NCI-H2107 treated with DMSO at 0.1 percent for 48 hours (cell line): ENCODE measurements at regions not wholly inside any gene's neighbourhood (a gene's known extent, or its start where the extent isn't known, plus 50 kb on each side); places are given as distances from the start of the nearest gene placed in this dataset.
A peak's percentile ranks its signal among the peaks of the same experiment; 100 is the strongest.

ENCODE experiments used
- DNase-seq: peaks from one replicate; lab custom pipeline; 2025; ENCODE audit not compliant: unreplicated experiment; lab: John Stamatoyannopoulos, UW

DNA sequence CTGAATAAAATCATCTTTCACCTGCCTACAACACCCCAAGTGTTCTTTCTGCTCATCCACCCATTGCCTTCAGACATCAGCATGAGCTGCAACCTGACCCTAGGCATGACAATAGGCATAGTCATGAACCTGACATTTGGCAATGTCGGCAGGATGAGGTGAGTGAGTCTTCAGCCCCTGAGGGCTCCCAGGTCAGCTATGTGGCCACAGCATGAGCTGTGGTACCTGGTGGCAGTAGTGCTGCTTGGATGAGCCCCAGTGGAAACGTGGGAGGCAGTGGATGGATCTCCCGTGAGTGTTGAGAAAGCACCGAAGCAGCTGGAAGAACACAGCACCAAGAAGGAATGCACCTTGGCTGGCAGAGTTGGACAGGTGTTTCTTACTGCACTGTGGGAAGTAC is 334.8 kb upstream of the FAR2 start:
- DNase-seq = no peak

DNA sequence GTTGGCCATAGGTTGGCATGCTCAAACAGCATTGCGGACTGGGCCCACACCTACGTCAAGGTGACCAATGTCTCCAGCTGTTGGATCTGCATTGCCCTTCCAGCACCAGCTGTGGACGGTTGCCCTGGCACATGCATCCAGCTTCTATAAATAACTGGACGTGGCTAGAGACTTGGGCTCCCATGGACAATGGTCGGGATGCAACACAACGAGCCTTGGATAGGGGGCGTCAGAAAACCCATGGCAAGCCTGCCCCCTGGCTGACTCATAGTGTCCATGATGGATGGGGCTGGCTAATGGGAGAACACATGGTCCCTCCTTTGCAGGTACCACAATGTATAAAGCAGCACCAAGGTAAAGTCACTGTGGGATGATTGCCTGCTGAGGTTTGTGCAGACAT is 331.6 kb upstream of the FAR2 start:
- no peak for DNase-seq

DNA sequence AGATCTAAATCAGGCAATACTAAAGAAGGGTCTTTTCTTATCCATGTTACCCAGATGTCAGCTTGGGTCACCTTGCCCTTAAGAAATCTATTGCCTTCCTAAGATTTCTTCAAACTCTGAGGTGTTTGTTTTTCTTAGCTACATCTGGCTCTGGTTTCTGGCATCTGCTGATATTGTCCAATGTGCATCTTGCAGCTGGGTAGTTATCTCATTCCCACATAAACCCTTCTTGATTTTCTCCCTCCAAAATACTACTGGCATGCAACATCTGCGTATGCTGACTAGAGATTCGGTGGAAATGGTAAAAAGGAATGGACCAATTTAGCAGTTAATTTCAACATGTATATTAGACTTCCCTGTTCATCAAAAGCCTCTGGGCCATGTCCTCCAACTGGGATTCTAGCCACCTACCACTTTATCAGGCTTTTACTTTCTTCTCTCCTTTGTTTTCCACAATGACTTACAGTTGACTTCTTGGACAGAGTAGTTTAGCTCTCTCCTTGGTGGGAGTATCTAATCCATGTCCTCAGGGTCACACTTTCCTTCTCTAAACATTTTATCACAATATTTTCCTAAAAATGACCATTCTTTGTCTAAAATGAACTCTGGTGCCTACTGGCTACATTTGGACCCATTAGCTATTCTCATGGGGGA is 324.8 kb upstream of the FAR2 start:
- DNase-seq = no peak

DNA sequence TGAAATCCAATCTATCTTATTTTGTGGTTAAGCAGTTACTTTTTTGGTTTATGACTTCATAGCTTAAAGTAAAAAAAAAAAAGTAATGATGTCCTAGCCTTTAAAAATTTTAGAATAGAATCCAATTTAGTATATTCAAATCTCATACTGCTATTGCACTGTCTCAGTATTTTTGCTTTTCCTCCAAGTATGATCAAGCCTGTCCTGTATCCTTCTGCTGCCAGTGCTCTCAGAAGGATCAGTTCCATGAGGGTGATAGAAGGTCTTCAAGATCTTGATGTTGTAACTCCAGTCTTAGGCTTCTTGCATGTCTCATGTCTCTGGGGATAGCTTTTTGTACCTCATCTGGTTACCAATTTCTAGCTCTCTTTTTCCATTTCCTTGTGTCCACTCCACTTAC is 324.2 kb upstream of the FAR2 start:
- DNase-seq = no peak

DNA sequence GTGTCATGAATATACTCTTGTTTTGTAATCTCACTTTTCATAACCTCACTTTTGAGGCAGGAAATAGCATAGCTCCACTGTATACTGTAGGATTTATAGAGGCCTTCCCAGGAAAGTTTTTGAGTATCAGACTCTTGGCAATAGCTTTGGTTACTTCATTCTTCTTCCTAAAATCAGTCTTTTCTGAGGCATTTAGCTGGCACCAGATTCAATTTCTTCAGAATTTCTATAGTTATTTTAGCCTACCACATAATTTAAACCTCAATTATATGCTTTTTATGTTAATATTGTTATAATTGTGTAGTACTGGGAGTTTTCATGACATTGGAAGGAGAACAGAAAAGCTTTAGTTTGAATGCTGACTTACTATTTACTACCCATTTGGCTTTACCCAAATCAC is 322.3 kb upstream of the FAR2 start:
- no peak for DNase-seq

DNA sequence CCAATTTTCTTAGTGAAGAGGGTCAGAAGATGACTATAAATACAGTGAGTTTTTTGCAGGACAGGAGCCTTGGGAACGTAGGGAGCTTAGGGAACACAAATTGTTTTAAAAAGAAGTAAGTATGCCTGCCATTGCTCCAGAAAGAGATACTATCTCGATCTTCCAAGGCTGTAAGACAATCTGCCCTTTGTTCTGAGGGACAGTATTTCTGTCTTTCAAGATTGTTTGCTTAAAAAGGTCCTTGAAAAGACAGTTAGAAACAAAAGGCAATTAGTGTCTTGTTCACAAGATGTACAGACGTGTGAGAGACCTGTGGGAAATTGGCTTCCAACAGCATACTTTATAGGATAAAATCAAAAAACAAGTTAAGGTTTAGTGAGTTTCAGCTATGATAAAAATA is 321.2 kb upstream of the FAR2 start:
- no peak for DNase-seq

DNA sequence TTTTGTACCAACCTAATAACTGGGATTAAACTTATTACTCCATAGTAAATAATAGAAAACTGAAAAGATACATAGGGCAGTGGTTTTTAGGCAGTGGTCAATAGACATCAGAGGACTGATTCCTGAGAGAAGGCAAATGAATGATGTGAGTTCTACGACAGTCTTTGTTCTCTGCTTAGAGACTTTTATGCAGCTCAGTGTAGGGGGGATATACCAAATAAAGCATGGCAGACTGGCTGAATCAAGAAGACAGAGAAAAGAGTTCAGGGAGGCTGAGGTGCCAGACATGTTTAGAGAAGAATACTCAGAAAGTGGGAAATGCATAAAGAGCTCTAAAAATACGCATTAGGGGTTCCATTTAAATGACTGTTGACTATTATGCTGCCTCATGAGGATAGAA is 320.8 kb upstream of the FAR2 start:
- no peak for DNase-seq

DNA sequence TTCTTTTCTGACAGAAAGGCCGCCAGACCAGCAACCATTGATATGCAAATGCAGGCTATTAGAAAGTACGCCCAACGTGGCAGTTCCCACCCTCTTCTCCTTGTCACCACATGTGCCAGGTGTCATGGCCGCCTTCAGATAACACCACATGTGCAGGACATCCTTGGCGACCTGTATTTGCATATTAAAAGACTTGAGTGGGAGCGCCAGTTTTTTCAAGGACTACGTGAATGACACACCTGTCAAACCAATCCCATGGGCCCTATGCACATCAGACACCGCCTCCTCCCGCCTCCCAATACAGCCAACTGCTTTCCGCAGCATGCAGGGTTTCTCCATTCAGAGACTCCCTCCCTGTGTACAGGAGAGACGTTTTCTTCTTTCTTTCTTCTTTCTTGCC is 318.6 kb upstream of the FAR2 start:
- no peak for DNase-seq

DNA sequence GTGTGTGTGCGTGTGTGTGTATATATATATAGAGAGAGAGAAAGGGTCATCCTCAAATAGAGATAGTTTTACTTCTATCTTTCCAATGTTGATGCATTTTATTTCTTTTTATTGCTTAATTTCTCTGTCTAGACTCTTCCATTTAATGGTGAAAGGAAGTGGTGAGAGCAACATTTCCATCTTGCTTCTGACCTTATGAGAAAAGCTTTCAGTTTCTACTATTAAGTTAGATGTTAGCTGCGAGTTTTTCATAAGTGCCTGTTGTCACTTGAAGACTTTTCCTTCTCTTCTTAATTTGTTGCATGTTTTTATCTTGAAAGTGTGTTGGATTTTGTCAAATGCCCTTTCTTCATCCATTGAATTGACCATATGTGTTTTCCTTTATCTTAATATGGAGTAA is 304.4 kb upstream of the FAR2 start:
- no peak for DNase-seq

DNA sequence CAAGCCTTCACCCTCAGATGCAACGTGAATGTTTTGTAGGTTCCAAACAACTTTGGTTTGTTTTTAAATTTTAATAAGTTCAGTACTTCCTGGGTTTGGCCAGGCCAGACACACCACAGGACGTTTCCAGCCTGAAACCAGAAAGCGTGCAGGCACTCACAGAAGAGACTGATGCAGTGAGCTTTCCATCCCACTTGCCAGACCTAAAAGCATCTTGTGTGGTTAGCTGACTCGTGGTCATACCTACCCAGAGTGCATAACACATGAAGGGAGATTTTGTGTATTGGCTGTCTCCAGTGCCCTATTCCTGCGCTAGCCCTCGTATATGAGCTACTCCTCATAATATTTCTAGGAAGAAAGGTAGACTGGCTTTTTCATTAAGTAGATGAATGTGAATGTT is 297.3 kb upstream of the FAR2 start:
- DNase-seq = no peak

DNA sequence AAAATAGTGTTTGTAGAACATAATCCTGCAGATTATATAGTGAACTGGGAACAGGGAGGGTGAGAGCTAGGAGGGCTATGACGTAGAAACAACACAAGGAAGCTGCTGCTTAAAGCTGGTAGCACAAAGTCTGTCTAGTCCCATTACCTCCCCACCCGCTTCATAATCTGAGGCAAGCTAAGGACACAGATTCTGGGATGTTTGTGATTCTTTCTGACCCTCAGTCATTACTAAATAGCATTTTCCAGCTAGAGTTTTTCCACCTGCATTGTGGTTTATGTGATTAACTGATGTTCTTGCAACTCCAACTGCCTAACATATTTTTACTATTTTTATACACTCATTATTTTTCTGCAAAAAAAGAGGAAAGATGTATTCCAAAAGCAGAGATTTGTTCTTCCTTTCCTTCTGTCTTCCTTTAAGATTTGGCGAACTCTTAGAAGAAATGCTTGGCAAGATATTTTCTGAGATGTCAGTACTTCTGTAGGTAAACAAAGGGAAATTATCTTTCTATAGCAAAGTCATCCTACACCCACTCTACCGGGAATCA is 293.2 kb upstream of the FAR2 start:
- DNase-seq = no peak

DNA sequence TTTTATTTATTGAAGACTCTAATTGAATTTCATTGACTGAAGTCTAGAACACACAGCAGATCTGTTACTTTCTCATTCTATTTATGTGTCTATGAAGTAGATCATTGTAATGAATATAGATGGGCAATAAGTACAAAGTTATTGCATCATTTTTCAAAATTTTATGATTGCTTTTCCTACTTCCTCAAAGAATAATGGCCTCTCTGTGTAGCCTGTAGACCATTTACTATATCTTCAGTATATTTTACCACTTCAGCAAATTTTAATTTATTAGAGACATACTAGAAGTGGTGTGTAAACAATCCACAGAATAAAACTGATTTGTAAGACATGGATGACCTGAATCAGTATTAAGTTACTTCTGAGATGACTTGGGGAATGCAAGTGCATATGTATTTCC is 291.7 kb upstream of the FAR2 start:
- no peak for DNase-seq

DNA sequence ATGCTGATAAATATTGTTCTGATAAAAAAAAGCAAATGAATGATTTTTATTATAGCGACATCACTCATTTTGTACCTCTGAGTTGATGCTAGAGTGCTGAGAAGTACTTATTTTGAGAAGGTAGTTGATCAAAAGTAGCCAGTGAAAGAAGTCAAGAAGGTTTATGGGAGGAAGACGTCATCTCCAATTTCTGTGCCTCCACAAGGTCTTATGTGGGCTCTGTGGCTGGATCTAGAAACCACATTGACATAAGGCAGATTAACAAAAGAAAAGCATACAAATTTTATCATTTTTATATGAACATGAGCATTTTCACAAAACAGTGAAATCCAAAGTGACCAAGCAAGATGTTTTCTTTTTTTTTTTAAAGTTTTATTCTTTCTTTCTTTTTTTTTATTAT is 289.5 kb upstream of the FAR2 start:
- no peak for DNase-seq

DNA sequence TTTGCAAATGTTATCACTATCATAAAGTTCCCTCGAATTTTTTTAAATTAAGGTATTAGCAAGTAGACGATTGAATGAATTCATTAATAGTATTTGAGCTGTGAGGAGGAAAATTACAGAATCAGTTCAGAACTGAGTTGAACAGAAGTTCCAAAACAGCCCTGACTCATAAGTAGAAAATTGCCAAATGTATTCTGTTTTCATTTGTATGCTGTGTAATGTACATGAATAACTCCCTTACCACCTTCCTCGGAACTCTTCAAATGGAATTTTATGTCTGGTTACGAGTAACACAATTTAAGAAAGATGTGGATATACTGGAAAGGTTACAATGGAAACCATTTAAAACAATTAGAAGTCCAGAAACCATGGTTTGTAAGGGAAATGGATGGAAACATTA is 283.3 kb upstream of the FAR2 start:
- DNase-seq = no peak

DNA sequence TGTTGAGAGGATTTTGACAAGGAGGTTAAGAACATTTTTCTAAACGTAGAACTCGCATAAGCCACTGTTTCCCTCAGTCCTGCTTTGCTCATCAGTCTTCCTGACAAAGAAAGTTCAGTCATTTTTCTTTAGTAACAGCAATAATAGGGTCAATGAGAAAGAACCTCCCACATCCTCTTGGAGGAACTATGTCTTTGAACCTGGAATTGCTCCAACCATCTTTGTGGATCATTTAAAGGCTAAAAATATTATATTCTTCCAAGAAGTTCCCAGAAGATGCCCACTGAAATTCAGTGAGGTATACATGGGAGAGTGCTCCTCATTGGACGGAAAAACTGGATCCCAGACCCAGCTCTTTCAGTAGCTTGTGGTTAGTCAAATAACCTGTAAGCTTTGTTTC is 282.8 kb upstream of the FAR2 start:
- DNase-seq = no peak

DNA sequence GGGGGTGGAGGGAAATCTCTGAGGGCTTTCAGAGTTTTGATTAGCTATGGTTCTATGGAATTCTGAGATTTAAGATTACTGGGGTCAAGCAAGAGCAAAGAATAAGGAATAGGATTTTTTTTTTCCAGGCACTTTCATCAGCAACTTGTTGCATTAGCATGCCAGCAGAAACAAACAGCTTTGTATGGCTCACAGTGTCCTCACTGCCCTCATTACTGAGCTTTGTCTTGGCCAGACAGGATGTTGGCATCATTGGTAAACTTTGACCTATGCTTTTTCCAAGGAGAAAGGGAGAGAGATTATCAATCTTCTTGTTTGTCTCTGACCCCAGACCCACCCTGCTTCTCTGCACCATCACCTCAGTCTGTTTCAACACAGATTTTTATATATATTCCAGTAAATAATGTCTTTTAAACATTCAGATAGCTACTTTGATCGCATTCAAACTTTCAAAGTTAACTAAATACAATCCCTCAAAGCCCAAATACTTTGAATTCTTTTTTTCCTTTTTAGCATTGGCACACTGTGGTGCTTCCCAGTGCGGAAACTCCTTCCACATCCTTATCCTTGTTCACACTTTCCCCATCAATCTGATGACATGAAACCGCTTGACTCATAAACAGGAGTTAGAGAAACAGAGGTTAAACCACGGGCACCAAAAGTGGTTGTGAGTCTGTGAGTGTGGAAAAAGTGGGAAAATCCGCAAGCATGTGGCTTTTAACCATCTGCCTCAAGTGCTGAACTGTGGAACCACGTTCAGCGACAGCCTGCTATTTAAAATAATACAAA is 282.2 kb upstream of the FAR2 start:
- no peak for DNase-seq

DNA sequence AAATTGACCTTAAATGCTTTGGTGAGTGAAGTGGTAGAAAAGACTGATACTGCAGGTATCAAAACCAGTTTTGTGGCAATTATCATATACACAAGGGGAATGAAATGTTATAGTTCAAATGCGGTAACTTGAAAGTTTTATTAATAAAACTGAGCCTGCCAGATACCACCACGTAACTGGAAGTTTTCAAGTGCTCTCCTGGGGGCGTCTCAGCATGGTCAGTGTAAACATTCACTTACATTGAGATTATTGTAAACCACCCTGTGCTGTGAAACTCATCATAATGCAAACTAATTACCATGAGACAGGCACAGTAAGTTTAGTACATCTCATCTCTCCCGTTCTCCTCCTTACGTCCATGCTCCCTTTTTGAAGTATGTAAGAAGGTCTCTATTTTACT is 280.7 kb upstream of the FAR2 start:
- DNase-seq = no peak

DNA sequence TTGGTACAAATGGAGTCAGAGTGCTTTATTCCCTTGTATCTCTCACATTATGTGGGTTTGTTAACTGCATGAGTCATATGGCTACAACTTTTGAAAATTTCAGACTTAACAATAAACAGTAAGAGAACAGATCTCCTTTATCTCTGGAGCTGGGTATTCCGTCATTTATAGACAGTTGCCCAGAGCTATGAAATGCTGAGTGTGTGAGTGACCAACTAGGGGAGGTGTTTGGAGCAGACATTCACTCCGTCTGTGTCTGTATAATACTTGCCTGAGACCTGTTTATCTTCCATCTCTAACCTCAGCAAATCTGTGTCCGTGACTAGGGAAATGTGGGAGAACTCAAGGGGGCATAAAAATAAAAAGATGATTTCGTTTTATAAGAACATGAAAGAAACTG is 279.9 kb upstream of the FAR2 start:
- DNase-seq = no peak

DNA sequence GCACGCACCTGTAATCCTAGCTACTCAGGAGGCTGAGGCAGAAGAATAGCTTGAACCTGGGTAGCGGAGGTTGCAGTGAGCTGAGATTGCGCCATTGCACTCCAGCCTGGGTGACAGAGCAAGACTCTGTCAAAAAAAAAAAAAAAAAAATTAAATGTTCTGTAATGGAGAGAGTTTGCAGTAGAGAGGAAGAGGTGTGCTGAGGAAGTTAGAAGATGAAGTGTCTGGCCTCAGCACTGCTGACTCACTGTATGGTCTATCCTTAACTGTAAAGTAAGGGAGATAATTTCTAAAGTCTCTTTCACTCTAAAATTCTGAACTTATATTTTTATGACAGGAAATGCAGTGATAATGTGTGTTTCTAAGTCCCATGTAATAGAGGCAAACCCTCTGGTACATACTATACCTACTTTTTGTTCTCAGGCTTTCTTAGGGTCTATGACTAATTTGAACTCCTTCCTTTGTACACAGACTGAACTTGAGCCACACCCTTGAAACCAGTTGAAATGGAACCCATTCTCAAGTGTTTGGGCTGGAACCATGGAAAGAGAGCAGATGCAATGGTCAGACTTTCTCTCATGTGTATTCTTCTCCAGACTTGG is 278.1 kb upstream of the FAR2 start:
- no peak for DNase-seq

DNA sequence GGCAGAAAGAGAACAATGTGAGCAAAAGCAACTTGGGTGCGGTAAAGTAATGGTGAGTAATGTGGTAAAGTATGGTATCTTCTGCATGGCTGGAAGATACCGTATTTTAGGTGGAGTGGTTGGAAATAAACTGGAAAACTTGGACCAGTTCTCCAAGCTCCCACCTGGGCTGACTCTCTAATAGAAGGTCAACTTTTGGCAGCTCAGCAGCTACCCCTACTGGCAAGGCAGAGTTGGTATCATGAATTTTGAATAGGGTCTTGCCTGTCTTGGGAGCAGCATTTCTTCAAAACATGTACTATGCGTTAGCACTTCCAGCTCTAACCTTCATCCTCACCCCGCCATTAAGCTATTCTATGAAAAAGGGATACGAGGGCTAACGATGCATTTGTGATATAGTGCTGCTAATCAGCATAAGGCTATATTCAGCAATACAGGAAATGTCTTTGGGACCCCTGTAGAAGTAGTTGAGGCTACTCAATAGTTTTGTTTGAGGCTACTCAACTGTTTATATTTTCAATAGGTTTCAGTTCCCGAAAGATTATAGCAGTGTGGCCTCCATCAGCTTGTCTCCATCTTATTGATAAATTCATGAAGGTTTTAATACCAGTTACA is 276.3 kb upstream of the FAR2 start:
- peak; percentile 61 for DNase-seq

DNA sequence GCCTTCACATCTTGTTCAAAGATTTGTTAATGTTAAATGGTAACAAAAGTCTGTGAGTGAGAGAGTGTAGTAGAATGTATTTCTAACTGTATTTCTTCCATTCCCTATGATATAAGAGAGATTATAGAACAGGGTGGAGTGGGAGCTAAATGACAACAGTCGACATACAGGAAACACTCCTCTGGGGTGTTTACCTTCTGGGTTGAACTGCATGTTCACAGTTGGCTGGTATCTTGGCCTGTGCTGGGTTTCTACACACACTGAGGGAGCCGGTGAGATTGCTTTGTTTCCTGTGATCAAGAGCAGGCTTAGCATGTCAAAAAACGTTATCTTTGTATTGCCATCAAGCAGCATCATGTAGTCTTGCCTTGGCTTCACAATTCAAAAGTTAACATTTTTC is 274.3 kb upstream of the FAR2 start:
- DNase-seq = no peak
